ENCODE measurements at regions not wholly inside any gene's neighbourhood (a gene's known extent, or its start where the extent isn't known, plus 50 kb on each side); places are given as distances from the start of the nearest gene placed in this dataset.

GRCh38 chr10:128960517-128960916 lies 506.5 kb upstream of the MGMT start:
- DNase-seq (ENCODE audit: low spot score), result no peak
- no peak for TF ChIP-seq CTCF (IDR thresholded peaks at IDR 0.05; ENCODE audit: extremely low read depth, insufficient read depth, missing control alignments)

GRCh38 chr10:128962182-128962581 lies 504.9 kb upstream of the MGMT start:
- no peak for DNase-seq (ENCODE audit: low spot score)
- TF ChIP-seq CTCF (IDR thresholded peaks at IDR 0.05; ENCODE audit: extremely low read depth, insufficient read depth, missing control alignments), result no peak
- in situ Hi-C loops (cut with MboI; ENCODE audit: low pct_unique_long_range_greater_than_20kb, low sequenced_read_pairs, unreplicated experiment), result no loop called here

More at GRCh38 chr10:128960517-128960916, 506.5 kb upstream of the MGMT start:
- in situ Hi-C loops (cut with MboI; ENCODE audit: low pct_unique_long_range_greater_than_20kb, low sequenced_read_pairs, unreplicated experiment), result no loop called here

- TF ChIP-seq CTCF (IDR thresholded peaks at IDR 0.05; ENCODE audit: extremely low read depth, insufficient read depth, missing control alignments), result no peak
- DNase-seq (ENCODE audit: low spot score), result no peak
- in situ Hi-C loops (cut with MboI; ENCODE audit: low pct_unique_long_range_greater_than_20kb, low sequenced_read_pairs, unreplicated experiment), result no loop called here
Observed at GRCh38 chr10:128963211-128964099, 503.6 kb upstream of the MGMT start.

GRCh38 chr10:128964100-128964403 lies 503.0 kb upstream of the MGMT start:
- no peak for TF ChIP-seq CTCF (IDR thresholded peaks at IDR 0.05; ENCODE audit: extremely low read depth, insufficient read depth, missing control alignments)
- in situ Hi-C loops (cut with MboI; ENCODE audit: low pct_unique_long_range_greater_than_20kb, low sequenced_read_pairs, unreplicated experiment), result no loop called here
- DNase-seq (ENCODE audit: low spot score), result no peak

GRCh38 chr10:128967980-128968756 lies 498.9 kb upstream of the MGMT start:
- in situ Hi-C loops (cut with MboI; ENCODE audit: low pct_unique_long_range_greater_than_20kb, low sequenced_read_pairs, unreplicated experiment), result no loop called here
- TF ChIP-seq CTCF (IDR thresholded peaks at IDR 0.05; ENCODE audit: extremely low read depth, insufficient read depth, missing control alignments), result no peak
- DNase-seq (ENCODE audit: low spot score), result no peak

GRCh38 chr10:128969551-128969950 lies 497.5 kb upstream of the MGMT start:
- no peak for TF ChIP-seq CTCF (IDR thresholded peaks at IDR 0.05; ENCODE audit: extremely low read depth, insufficient read depth, missing control alignments)
- in situ Hi-C loops (cut with MboI; ENCODE audit: low pct_unique_long_range_greater_than_20kb, low sequenced_read_pairs, unreplicated experiment), result no loop called here
- DNase-seq (ENCODE audit: low spot score), result no peak
